GM03348 (cell line): ENCODE measurements at regions not wholly inside any gene's neighbourhood (a gene's known extent, or its start where the extent isn't known, plus 50 kb on each side); places are given as distances from the start of the nearest gene placed in this dataset.

Source experiments
- DNase-seq: peaks from one replicate; pipeline ENCODE4 v3.0.0; 2012; ENCODE audit warnings: low spot score

GRCh38 chr2:120515759-120516678 is 170.1 kb downstream of the INHBB start:
- DNase-seq = no peak

GRCh38 chr2:120516679-120517314 is 170.9 kb downstream of the INHBB start:
- no peak for DNase-seq

DNA sequence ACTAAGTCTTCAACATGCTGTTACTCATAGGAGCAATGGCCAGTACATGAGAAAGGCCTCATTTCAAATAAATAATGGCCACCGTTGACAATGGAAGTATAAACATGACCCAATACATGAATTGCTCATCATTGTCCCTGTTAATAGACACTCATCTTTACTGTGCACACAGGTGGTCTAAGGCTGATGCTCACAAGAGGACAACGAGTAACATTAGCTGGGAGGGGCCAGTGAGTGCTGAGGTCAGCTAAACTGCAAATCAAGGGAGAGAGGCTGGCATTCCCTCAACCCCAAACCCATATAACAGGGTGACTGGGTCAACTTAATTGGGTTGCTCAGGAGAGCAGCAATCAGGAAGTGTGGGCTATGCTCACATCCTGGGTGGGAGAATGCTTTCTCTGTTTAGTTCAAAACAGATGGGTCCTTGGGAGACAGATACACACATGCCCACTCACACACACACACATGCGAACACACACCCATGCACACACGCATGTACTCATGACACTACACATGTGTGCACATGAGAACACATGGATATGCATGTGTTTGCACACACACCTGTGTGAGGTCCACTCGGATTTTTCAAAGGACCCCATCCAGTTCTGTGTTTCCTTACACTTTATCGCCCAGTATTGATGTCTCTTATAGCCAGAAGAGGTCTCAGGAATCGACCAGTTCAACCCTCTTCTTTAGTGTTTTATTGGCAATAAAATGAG is 172.0 kb downstream of the INHBB start:
- DNase-seq = no peak

GRCh38 chr2:120518819-120519218 is 172.9 kb downstream of the INHBB start:
- no peak for DNase-seq

DNA sequence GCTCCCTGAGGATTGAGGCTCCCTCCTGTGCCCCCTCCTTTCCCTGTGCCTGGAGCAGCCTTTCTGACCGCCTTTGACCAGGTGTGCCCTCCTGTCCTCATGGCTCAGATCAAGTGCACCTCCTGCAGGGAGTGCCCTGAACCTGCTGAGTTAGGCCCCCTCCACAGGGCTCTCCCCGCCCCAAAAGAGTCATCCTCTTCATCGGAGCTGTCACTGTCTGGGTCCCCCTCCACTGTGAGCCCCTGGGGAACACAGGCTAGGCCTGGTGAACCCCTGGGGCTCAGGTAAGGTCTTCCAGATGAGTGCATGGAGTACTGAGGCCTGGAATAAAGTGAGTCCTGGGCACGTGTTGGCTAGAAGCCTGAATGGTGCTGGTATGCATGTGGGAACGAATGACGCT is 173.5 kb downstream of the INHBB start:
- no peak for DNase-seq

DNA sequence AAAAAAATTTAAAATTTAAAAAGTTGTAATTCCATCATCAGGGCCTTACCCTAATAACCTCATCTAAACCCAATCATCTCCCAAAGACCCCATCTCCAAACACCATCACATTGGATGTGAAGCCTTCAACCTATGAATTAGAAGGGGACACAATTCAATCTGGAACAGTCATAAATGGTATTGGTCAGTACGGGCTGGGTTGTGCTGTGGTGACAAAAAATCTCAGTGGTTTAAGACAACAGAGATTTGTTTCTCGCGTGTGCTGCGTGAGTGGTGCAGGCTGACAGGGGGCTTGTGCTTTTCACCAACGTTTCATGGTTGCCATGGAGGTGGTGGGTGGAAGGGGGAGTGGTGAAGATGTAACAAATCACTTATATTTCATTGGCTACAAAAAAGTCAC is 174.5 kb downstream of the INHBB start:
- no peak for DNase-seq

DNA sequence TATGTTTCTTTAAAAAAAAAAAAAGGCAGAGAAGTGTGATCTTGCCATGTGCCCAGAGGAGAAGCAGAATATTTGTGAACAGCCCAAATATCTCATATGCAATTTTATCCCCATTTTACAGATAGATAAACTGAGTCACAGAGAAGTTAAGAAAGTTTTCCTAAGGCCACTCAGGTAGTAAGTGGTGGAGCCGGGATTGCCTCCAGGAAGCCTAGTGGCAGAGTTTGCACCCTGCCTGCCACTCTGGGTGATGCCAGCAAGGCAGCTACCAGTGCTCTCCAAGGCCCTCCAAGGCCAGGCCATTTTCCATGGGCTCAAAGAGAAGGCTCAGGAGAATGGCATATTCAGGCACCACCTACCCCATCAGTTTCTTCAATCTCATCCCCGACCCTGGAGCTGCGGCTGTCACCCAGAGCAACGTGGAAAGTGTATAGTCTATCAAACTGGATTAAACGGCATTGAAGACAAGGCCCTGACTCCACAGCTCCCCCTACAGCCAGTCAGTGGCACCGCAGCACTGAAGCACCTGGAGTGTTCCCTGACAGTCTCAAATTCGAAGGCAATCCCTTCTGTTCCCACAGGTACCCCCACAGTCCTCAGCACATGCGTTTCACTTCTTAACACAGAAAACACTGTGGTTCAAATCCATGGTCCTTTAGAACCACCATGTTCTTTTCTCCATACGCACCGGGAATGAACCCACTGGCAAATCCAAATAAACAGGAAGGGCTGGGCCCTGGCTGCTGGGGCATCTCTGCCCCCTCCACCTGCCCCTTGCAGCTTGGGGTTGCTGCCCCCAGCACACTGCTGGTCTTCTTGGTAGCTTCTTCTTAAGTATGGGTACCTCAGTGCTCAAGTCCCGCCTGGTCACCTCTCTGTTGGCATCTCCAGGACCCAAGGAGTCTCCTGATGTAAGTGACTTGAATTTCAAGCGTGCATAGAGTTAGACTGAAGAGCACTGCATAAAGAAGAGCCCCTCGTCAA is 175.3 kb downstream of the INHBB start:
- peak; percentile 72 for DNase-seq

DNA sequence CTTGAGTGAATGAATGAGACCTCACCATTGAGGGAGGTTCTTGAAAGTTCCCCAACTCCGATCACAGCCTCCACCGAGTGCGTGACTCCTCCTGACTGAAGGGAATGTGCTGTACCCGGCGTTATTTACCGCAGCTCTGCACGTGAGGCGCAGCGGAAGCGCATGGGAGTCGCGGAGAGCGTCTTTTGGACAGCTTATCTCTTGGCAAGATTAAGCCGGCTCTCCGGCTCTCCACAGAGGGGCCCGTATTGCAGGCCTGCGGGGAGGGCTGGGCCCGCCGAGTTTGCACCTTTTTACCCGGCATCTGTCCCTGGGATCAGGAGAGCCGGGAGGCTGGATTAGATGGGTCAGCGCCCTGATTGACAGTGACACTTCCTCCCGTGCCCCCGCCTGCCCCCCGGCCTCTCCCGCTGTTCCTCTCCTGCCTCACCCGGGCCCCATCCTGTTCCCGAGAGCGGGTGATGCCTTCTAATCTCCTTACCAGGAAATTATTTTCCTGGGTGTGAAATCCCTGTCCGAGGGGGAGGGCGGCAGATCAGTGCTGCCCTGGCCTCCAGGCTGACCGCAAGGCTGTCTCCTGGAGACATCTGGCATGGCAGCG is 176.3 kb downstream of the INHBB start:
- no peak for DNase-seq

- no peak for DNase-seq
These were observed 177.8 kb downstream of the INHBB start for GRCh38 chr2:120523766-120524165.

DNA sequence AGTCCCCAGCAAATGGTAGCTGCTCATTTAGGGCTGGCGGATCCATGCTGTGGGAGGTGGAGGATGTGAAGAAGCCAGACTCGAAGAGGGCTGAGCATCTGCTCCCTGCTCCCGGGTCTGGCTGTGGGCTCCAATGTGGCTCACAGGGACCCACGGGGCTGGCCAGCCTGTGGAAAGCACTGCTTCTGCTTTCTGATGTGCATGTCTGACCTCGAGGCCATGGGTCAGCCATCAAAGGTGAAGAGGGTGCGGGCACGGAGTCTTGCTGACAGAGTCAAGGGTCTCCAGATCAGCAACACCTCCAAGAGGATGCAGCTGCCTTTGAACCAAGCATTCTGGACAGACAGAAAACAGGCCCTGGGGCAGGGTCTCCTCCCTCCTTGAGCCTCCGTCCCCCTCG is 178.2 kb downstream of the INHBB start:
- DNase-seq = no peak

GRCh38 chr2:120525056-120526046 is 179.4 kb downstream of the INHBB start:
- no peak for DNase-seq

DNA sequence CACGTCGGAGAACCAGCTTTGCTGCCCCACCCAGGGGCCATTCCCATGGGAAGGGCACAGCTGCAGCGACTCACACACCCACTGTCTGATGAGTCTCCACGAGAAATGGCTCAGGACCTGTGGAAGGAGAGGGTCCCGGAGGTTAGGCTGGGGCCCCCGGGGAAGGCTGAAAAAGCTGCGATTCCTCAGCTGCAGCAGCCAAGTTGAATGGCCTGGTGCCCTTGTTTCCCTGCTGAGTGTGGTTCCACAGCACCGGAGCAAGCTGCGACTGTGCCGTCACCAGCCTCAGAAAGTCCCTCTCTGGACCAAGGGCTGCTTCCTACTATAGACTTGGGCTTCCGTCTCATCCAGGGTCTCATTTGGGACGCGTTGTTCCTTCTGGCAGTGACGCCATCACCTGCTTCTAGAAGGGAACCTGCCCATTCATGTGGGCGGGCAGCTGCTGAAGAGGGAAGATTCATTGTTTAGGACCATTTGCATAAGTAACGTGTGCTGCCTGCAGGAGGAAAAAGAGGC is 180.2 kb downstream of the INHBB start:
- DNase-seq = no peak

DNA sequence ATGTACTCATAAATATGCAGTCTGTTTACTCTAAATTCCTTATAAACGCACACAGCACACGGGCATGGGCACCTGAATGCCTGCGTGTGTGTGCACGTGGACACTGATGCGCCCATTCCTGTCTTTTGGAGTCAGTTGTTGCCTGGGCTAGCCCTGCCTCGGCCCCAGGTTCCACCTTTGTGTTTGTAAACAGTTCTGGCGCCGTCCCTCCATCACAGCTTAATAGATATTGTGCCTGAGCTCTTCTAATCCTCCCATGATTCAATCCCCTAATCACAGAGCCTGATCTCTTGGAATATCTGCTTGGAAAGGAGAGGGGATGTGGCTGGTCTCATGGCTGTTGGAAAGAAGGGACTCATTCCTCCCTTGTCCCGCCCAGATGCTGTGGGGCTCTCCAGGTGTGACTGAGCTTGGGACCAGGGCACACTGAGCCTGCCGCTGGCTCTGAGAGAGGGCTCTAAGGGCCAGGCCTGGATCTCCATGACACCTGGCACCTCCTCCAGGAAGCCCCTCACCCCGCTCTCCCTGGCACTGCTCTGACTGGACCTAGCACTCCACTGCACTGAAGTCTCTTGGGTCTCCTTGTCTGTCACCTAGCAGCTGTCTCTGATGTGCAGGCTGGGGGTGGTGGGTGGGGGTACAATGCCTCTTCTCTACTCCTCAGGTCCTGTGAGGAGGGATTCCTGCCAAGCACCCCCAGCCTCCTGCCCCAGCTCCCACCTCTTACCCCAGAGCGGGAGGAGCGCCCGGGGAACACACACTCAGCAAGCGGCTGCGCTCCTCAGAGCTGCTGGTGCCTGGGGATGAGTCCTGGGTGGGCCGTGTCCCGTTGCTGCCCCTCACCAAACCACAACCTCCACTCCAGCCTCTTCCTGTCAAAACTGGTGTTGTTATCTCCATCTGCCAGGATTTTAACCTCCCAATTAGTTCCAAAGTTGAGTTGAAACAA is 181.3 kb downstream of the INHBB start:
- no peak for DNase-seq

DNA sequence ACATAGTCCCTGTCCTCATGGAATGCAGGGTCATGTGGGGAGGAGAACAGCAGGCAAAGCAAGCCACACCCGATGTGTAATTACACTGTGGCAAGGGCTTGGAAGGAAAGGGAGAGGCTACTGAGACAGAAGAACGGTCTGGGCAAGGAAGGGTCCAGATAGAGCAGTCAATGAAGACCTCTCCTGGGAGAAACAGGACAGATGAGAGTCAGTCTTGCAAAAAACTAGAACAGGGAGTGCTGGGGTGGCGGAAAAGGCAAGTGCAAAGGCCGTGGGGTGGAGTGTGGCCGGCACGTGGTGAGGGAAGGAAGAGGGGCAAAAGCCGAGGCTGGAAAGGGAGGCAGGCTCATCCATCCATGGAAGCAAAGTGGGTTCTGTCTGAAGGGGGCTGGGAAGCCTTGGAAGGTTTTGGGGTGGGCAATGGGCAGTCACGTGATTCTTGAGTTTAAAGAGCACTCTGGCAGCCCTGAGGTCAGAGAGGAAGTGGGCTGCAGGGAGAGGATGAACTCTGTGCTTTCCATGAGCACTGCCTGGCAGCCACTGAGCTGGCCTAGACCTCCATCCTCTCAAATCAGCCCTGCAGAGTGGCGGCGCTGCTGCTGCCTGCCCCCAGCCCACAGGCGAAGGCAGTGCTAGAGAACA is 182.2 kb downstream of the INHBB start:
- DNase-seq = peak; percentile 52

GRCh38 chr2:120528693-120529076 is 182.7 kb downstream of the INHBB start:
- DNase-seq = no peak

GRCh38 chr2:120530781-120531180 is 184.8 kb downstream of the INHBB start:
- no peak for DNase-seq

DNA sequence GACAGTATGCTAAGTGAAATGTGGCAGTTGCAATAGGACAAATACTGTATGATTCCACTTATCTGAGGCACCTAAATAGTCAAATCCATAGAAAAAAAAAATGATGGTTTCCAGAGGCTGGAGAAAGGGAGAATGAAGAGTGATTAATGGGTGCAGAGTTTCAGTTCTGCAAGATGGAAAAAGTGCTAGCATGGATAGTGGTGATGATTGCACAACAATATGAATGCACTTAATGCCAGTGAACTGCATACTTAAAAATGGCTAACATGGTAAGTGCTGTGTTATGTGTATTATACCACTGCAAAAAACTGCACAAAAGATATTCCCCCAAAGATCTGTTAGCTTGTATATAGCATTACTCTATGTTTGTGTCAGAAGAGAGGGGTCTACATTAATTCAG is 185.4 kb downstream of the INHBB start:
- DNase-seq = no peak
